Right atrium auricular region (tissue), 2 donors: ENCODE measurements at regions not wholly inside any gene's neighbourhood (a gene's known extent, or its start where the extent isn't known, plus 50 kb on each side); places are given as distances from the start of the nearest gene placed in this dataset.

Experiments
- DNase-seq: peaks from one replicate; pipeline ENCODE4 v3.0.0-alpha.2; 2019; ENCODE audit warnings: low spot score
- H3K27ac ChIP-seq, 2 donors: fragments of 200-600 bp; sonication (generic); 1 replicate in 1 of 2; 2 replicates in 1 of 2; pipeline ENCODE4 v1.5.1; 2016 to 2019
- H3K27me3 ChIP-seq, 2 donors: fragments of 200-600 bp; sonication (generic); one replicate each; pipeline versions ENCODE4 v1.5.1 to v1.6.0; 2017 to 2019
- H3K36me3 ChIP-seq: fragments of 200-600 bp; sonication (generic); one replicate; pipeline ENCODE4 v1.5.1; 2016
- H3K4me1 ChIP-seq, 2 donors: fragments of 200-600 bp; sonication (generic); one replicate each; pipeline versions ENCODE4 v1.5.1 to v1.6.0; 2017 to 2019
- H3K4me3 ChIP-seq, 2 donors: fragments of 200-600 bp; sonication (generic); 1 replicate in 1 of 2; 2 replicates in 1 of 2; pipeline ENCODE4 v1.5.1; 2017 to 2019; ENCODE audit warnings: mild to moderate bottlenecking in 1 of 2, moderate library complexity in 1 of 2
- H3K9me3 ChIP-seq, 2 donors: fragments of 200-600 bp; sonication (generic); one replicate each; pipeline ENCODE4 v1.5.1; 2019
- TF ChIP-seq, protein P1 (sequence below), 2 donors: fragments of 200-600 bp; sonication (generic); IDR thresholded peaks; one replicate each; pipeline ENCODE4 v1.5.1; 2019; ENCODE audit warnings: antibody characterized with exemption in 2 of 2

DNA sequence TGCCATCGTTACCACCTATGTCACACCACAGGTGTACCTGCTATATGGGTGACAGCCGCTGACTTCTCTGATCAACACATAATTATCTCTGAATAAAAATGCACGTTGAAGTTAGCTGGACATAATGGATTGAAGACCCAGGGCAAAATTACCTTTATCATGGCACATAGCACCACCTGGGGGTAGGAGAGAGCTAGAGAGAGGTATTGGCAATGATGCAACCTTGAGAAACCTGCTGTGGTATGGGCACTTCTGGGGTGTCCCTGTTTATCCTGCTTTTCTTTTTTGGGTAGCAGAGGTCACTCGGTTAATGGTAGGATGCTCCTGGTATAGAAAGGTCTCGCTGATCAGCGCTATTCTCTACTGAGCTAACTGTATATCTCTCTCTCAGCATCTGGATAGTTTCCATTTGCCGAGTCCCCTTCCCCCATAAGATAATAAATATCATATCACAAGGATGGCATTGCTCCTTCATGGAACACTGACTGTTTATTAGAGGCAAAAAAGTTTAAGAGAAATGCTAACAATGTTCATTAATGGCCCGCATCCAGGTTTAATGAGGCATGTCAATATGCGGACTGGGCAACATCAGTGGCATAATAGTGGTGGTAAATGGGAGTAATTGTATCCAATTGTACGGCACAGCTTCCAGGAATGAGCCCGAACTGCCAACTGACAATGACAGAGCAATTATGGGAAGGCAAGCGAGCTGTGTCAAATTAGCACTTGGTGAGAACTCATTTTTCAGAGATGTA, 323.1 kb downstream of the TFEC start:
- DNase-seq: no peak
- H3K4me3 ChIP-seq: no peak overlapping the region
- H3K9me3 ChIP-seq: no peaks in the 10 kb centered on the region
- peak overlapping the region in 1 of 2 donors; percentile 34 for H3K27ac ChIP-seq
- TF ChIP-seq, protein P1, sequence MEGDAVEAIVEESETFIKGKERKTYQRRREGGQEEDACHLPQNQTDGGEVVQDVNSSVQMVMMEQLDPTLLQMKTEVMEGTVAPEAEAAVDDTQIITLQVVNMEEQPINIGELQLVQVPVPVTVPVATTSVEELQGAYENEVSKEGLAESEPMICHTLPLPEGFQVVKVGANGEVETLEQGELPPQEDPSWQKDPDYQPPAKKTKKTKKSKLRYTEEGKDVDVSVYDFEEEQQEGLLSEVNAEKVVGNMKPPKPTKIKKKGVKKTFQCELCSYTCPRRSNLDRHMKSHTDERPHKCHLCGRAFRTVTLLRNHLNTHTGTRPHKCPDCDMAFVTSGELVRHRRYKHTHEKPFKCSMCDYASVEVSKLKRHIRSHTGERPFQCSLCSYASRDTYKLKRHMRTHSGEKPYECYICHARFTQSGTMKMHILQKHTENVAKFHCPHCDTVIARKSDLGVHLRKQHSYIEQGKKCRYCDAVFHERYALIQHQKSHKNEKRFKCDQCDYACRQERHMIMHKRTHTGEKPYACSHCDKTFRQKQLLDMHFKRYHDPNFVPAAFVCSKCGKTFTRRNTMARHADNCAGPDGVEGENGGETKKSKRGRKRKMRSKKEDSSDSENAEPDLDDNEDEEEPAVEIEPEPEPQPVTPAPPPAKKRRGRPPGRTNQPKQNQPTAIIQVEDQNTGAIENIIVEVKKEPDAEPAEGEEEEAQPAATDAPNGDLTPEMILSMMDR (IDR thresholded peaks at IDR 0.05): peak in 1 of 2 donors; percentile 17
- H3K36me3 ChIP-seq: no peaks in the 10 kb centered on the region
- H3K4me1 ChIP-seq: no peaks in the 10 kb centered on the region
- no peaks in the 10 kb centered on the region for H3K27me3 ChIP-seq

DNA sequence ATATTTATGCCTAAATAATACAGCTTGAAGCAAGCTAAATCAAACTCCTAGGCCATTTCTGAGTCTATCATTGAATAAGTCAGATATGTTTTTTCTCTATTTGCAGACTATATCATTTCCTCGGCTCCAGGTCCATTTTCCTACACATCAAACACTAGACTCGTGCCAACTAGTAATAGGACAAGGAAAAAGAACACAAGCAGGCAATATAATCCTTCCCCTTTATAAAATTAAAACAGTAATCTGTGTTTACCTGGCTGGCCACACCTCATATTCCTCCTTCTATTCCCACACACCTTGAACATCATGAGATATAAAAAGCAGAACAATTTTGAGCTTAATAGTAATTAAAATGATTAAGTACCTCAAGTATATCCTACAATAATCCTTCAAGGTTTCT, 325.7 kb downstream of the TFEC start:
- Histone ChIP-seq H3K4me1 (no peaks in the 10 kb centered on the region), H3K9me3 (no peaks in the 10 kb centered on the region), H3K36me3 (no peaks in the 10 kb centered on the region), H3K4me3 (no peak overlapping the region), H3K27ac (no peak overlapping the region), H3K27me3 (no peaks in the 10 kb centered on the region)
- TF ChIP-seq, protein P1 (IDR thresholded peaks at IDR 0.05): no peak
- no peak for DNase-seq

DNA sequence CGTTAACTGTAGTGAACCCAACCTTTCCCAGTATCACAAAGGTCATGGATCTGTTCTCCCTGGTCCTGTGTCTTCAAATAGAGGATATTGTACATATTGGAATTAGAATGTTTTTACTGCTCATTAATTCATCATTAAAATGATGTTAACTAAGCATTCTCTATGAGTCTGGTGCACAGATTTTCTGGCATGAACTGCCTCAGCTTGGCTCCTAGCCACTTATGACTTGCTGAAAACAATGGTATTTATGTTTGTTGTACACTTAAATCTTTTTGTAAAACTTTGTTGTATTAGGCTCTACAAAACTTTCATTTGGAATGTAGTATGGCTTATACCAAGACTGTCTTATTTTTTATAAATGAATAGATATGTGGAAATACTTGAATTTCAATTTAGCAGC, 329.4 kb downstream of the TFEC start:
- H3K36me3 ChIP-seq: no peaks in the 10 kb centered on the region
- TF ChIP-seq, protein P1 (IDR thresholded peaks at IDR 0.05): no peak
- H3K27me3 ChIP-seq: no peaks in the 10 kb centered on the region
- H3K9me3 ChIP-seq: no peaks in the 10 kb centered on the region
- H3K4me3 ChIP-seq: no peak overlapping the region
- no peaks in the 10 kb centered on the region for H3K4me1 ChIP-seq
- H3K27ac ChIP-seq: no peak overlapping the region
- DNase-seq: no peak

DNA sequence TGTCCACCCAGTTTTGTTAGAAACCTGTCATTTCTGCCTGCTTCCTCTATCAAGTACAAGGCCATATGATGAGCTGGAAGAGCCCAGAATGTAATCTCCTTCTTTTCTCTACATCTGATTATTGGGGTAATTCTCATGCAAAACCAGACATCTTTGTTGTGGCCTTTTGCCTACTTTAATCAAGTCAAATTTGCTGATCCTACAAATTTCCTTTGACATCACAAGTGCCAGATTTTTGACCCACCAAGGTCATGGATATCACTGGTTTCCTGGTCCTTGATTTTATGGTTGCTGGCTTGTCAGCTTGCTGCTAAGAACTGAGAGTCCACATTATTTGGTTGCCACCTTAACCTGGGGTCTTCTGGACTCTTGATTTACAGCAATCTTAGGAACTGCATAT, 336.1 kb downstream of the TFEC start:
- H3K27ac ChIP-seq: no peak overlapping the region
- H3K4me1 ChIP-seq: no peaks in the 10 kb centered on the region
- no peaks in the 10 kb centered on the region for H3K27me3 ChIP-seq
- H3K9me3 ChIP-seq: no peaks in the 10 kb centered on the region
- no peak overlapping the region for H3K4me3 ChIP-seq
- no peak for DNase-seq
- TF ChIP-seq, protein P1 (IDR thresholded peaks at IDR 0.05): no peak
- H3K36me3 ChIP-seq: no peaks in the 10 kb centered on the region

DNA sequence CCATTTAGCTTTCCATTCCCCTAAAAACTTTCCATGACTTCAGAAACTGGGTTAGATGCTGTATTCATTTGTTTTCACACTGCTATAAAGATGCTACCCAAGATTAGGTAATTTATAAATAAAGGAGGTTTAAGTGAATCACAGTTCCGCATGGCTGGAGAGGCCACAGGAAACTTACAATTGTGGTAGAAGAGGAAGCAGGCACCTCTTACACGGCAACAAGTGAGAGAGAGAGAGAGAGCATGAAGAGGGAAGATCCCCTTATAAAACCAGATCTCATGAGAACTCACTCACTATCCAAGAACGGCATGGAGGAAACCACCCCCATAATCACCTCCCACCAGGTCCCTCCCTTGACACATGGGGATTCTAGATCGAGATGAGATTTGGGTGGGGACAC, 336.8 kb downstream of the TFEC start:
- no peaks in the 10 kb centered on the region for H3K4me1 ChIP-seq
- no peaks in the 10 kb centered on the region for H3K9me3 ChIP-seq
- no peak overlapping the region for H3K4me3 ChIP-seq
- TF ChIP-seq, protein P1 (IDR thresholded peaks at IDR 0.05): no peak
- H3K27ac ChIP-seq: no peak overlapping the region
- H3K27me3 ChIP-seq: no peaks in the 10 kb centered on the region
- no peak for DNase-seq
- no peaks in the 10 kb centered on the region for H3K36me3 ChIP-seq

DNA sequence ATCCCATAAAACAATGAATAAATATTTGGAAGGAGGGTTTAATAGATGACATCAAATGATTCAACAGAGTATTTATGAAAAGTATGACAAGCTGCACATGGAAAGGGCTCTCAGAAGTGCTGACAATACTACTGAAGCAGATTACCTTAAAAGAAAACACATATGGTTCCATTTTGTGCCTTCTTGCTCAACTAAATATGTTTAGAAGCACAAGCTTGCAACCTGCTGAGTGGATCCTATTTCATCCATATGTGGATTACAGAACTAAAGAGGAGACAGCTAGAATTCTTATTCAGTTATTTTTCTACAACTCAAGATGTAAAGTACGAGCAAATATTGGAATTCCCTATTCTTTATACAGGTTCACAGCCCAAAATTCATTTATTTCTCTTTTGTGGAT, 340.6 kb downstream of the TFEC start:
- Histone ChIP-seq H3K27ac (no peak overlapping the region), H3K27me3 (no peaks in the 10 kb centered on the region), H3K4me3 (no peak overlapping the region), H3K4me1 (no peaks in the 10 kb centered on the region), H3K36me3 (no peaks in the 10 kb centered on the region), H3K9me3 (no peaks in the 10 kb centered on the region)
- no peak for DNase-seq
- TF ChIP-seq, protein P1 (IDR thresholded peaks at IDR 0.05): no peak
